Left lobe of liver (tissue), 2 donors: ENCODE measurements at regions not wholly inside any gene's neighbourhood (a gene's known extent, or its start where the extent isn't known, plus 50 kb on each side); places are given as distances from the start of the nearest gene placed in this dataset.

Experiments
- ATAC-seq: fragments of 200-7000 bp; cut with Tn5 transposase; one replicate; pipeline ENCODE4 v1.9.1; 2020; ENCODE audit warnings: mild to moderate bottlenecking, moderate library complexity
- DNase-seq: peaks from one replicate; pipeline ENCODE4 v3.0.0-alpha.2; 2020; ENCODE audit warnings: low spot score
- donor health status: DM: no; HTN: no; CAD: no; lungs with moderate emphysema.
- donor health status: DM: no; HTN: yes; CAD: no.

GRCh38 chr1:225707824-225708223, 54.9 kb upstream of the ENAH start:
- DNase-seq, result no peak
- ATAC-seq, result no peak

GRCh38 chr1:225709101-225709500, 56.2 kb upstream of the ENAH start:
- ATAC-seq, result peak; percentile 29
- no peak for DNase-seq

- DNase-seq (no peak), ATAC-seq (no peak)
Observed at GRCh38 chr1:225710804-225711203, 57.9 kb upstream of the ENAH start.

GRCh38 chr1:225711236-225711937, 58.5 kb upstream of the ENAH start:
- no peak for DNase-seq
- ATAC-seq, result peak; percentile 72

GRCh38 chr1:225712391-225712790, 59.5 kb upstream of the ENAH start:
- ATAC-seq, result no peak
- DNase-seq, result no peak

- DNase-seq, result no peak
Observed at GRCh38 chr1:225713281-225713680, 60.4 kb upstream of the ENAH start.

GRCh38 chr1:225720937-225721336, 56.7 kb upstream of the SRP9 start:
- no peak for ATAC-seq
- no peak for DNase-seq

More at GRCh38 chr1:225713281-225713680, 60.4 kb upstream of the ENAH start:
- ATAC-seq, result no peak

GRCh38 chr1:225724251-225724650, 53.4 kb upstream of the SRP9 start:
- no peak for ATAC-seq

More at GRCh38 chr1:225724251-225724650, 53.4 kb upstream of the SRP9 start:
- DNase-seq, result no peak
